ENCODE measurements at regions not wholly inside any gene's neighbourhood (a gene's known extent, or its start where the extent isn't known, plus 50 kb on each side); places are given as distances from the start of the nearest gene placed in this dataset.

- no peak for TF ChIP-seq CTCF (IDR thresholded peaks at IDR 0.05)
- no peak for TF ChIP-seq POLR2A (IDR thresholded peaks at IDR 0.05)
Measured at GRCh38 chr11:25958045-25958444, 373.9 kb upstream of the ANO3 start.
